ENCODE measurements at regions not wholly inside any gene's neighbourhood (a gene's known extent, or its start where the extent isn't known, plus 50 kb on each side); places are given as distances from the start of the nearest gene placed in this dataset.

DNA sequence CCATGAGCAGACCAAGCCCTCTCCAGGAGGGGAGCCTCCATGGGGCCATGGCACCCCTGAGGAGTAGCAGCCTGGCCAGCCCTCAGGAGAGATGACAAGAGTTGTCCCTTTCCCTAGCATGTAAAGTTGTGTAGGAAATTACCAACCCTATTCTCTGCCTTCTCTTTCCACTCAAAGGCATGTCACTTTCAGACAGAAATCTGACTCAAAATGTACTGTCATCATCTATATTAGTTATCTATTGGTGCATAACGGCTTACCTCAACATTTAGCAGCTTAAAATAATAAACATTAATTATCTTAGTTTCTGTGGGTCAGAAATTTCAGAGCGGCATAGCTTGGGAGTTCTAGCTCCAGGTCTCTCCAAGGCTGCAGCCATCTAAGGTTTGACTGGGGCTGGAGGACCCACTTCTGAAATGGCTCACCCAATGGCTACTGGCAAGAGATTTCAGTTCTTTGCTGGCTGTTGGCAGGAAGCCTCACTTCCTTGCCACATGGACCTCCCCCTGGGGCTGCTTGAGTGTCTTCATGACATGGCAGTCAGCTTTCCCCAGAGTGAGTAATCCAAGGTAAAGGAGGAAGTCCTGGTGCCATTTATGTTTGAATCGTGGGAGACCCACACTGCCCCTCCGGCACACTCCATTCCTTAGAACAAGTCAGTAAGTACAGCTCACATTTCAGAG lies 632.3 kb downstream of the CCDC171 start:
- no peak overlapping the region for H3K4me3 ChIP-seq (replicated peaks in 1 of 2; ENCODE audit: low read depth in 1 of 2, low read length in 2 of 2)
- CTCF ChIA-PET, result no interaction called here
- no peaks in the 10 kb centered on the region for H3K9me2 ChIP-seq (ENCODE audit: insufficient read depth)
- H4K20me1 ChIP-seq (ENCODE audit: insufficient read depth), result no peaks in the 10 kb centered on the region
- no peaks in the 10 kb centered on the region for H3K4me1 ChIP-seq (ENCODE audit: control insufficient read depth in 1 of 2, insufficient read depth in 2 of 2, low read length in 2 of 2)
- ATAC-seq (no peak), DNase-seq (ENCODE audit: low read depth, low spot score) (no peak)
- TF ChIP-seq EZH2 (IDR thresholded peaks at IDR 0.05) (no peak), SRF (IDR thresholded peaks at IDR 0.05; ENCODE audit: low read depth) (no peak)
- TF ChIP-seq, protein P1, sequence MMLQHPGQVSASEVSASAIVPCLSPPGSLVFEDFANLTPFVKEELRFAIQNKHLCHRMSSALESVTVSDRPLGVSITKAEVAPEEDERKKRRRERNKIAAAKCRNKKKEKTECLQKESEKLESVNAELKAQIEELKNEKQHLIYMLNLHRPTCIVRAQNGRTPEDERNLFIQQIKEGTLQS (IDR thresholded peaks at IDR 0.05), result no peak
- H3K27me3 ChIP-seq (ENCODE audit: insufficient read depth, low read length), result no peaks in the 10 kb centered on the region
- H3K27ac ChIP-seq (ENCODE audit: low read depth, low read length), result no peak overlapping the region
- no peaks in the 10 kb centered on the region for H3K9me3 ChIP-seq (ENCODE audit: control insufficient read depth in 1 of 2, insufficient read depth in 1 of 2, low read depth in 1 of 2, low read length in 2 of 2)
- no peak overlapping the region for H3K9ac ChIP-seq (ENCODE audit: low read length)
- intact Hi-C loops (cut with micrococcal nuclease), result no loop called here
- H3K4me2 ChIP-seq (ENCODE audit: low read length), result no peak overlapping the region
- H3K79me2 ChIP-seq (ENCODE audit: insufficient read depth, low read length), result no peaks in the 10 kb centered on the region
- RAD21 ChIA-PET (ENCODE audit: low non-redundant PET in 1 of 2, low total read pairs in 2 of 2, uncharacterized antibody in 2 of 2, unreplicated experiment in 2 of 2), result no interaction called here
- POLR2A ChIA-PET, result no interaction called here
- BruUV-seq (replicated peaks), result no TSS peak
- no peaks in the 10 kb centered on the region for H3K36me3 ChIP-seq (ENCODE audit: control insufficient read depth in 1 of 2, insufficient read depth in 2 of 2, low read length in 2 of 2)
- H2AFZ ChIP-seq (ENCODE audit: low read depth, low read length, poor library complexity, severe bottlenecking), result no peak overlapping the region

DNA sequence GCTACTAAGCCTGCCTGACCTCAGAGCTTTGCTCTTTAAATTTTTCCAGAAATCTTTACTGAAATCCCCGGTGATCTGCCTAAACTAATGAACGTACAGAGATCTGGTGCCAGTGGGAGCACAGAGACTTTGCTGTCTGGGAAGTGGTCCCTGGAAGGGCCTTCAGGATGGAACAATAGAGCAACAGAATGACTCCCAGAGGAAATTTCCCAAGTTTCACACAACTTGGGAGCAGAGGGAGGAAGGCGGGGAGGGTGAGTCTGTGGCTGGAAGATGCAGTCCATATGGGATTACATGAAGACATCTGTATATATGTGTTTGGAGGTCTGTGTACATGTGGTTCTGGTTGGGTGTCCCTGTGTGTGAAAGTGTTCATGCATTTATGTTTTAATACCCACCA lies 638.3 kb downstream of the CCDC171 start:
- no peak overlapping the region for H3K27ac ChIP-seq (ENCODE audit: low read depth, low read length)
- H3K79me2 ChIP-seq (ENCODE audit: insufficient read depth, low read length), result no peaks in the 10 kb centered on the region
- intact Hi-C loops (cut with micrococcal nuclease), result loop anchor here (5.0 to 10.0 kb wide), 2 partner anchors 734 to 1271 kb away; no protein-coding TSS in a partner anchor
- no peak overlapping the region for H3K9ac ChIP-seq (ENCODE audit: low read length)
- H3K4me2 ChIP-seq (ENCODE audit: low read length), result no peak overlapping the region
- ATAC-seq (no peak), DNase-seq (ENCODE audit: low read depth, low spot score) (no peak)
- no peaks in the 10 kb centered on the region for H3K27me3 ChIP-seq (ENCODE audit: insufficient read depth, low read length)
- no peaks in the 10 kb centered on the region for H3K36me3 ChIP-seq (ENCODE audit: control insufficient read depth in 1 of 2, insufficient read depth in 2 of 2, low read length in 2 of 2)
- no TSS peak for BruUV-seq (replicated peaks)
- ChIA-PET POLR2A (no interaction called here), RAD21 (ENCODE audit: low non-redundant PET in 1 of 2, low total read pairs in 2 of 2, uncharacterized antibody in 2 of 2, unreplicated experiment in 2 of 2) (no interaction called here), CTCF (no interaction called here)
- H3K4me1 ChIP-seq (ENCODE audit: control insufficient read depth in 1 of 2, insufficient read depth in 2 of 2, low read length in 2 of 2), result peaks cover 0 to 5% of the 10 kb centered on the region in 2 experiments; a peak in 1 of 4 replicates
- no peak overlapping the region for H3K4me3 ChIP-seq (replicated peaks in 1 of 2; ENCODE audit: low read depth in 1 of 2, low read length in 2 of 2)
- H3K9me3 ChIP-seq (ENCODE audit: control insufficient read depth in 1 of 2, insufficient read depth in 1 of 2, low read depth in 1 of 2, low read length in 2 of 2), result no peaks in the 10 kb centered on the region
- H3K9me2 ChIP-seq (ENCODE audit: insufficient read depth), result no peaks in the 10 kb centered on the region
- TF ChIP-seq, protein P2, sequence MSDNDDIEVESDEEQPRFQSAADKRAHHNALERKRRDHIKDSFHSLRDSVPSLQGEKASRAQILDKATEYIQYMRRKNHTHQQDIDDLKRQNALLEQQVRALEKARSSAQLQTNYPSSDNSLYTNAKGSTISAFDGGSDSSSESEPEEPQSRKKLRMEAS (IDR thresholded peaks at IDR 0.05), result no peak
- no peak for TF ChIP-seq EGR1 (IDR thresholded peaks at IDR 0.05; ENCODE audit: low read depth)
- no peak for TF ChIP-seq SIN3A (IDR thresholded peaks at IDR 0.05; ENCODE audit: low read depth)
- TF ChIP-seq FOSL1 (IDR thresholded peaks at IDR 0.05; ENCODE audit: low read depth), result no peak
- TF ChIP-seq CBX3 (IDR thresholded peaks at IDR 0.05; ENCODE audit: low read depth), result no peak
- TF ChIP-seq, protein P1 (IDR thresholded peaks at IDR 0.05), result no peak
- TF ChIP-seq CEBPB (IDR thresholded peaks at IDR 0.05; ENCODE audit: low read depth), result no peak
- TF ChIP-seq ZNF274 (IDR thresholded peaks at IDR 0.05; ENCODE audit: low read depth, low read length), result no peak
- TF ChIP-seq SP1 (IDR thresholded peaks at IDR 0.05; ENCODE audit: low read depth), result no peak
- no peak for TF ChIP-seq JUND (IDR thresholded peaks at IDR 0.05)
- TF ChIP-seq YY1 (IDR thresholded peaks at IDR 0.05; ENCODE audit: extremely low read depth, insufficient replicate concordance, low read depth, low read length), result no peak
- TF ChIP-seq EZH2 (IDR thresholded peaks at IDR 0.05), result no peak
- no peak for TF ChIP-seq POLR2AphosphoS5 (IDR thresholded peaks at IDR 0.05; ENCODE audit: low read depth, low read length)
- TF ChIP-seq, protein P3, sequence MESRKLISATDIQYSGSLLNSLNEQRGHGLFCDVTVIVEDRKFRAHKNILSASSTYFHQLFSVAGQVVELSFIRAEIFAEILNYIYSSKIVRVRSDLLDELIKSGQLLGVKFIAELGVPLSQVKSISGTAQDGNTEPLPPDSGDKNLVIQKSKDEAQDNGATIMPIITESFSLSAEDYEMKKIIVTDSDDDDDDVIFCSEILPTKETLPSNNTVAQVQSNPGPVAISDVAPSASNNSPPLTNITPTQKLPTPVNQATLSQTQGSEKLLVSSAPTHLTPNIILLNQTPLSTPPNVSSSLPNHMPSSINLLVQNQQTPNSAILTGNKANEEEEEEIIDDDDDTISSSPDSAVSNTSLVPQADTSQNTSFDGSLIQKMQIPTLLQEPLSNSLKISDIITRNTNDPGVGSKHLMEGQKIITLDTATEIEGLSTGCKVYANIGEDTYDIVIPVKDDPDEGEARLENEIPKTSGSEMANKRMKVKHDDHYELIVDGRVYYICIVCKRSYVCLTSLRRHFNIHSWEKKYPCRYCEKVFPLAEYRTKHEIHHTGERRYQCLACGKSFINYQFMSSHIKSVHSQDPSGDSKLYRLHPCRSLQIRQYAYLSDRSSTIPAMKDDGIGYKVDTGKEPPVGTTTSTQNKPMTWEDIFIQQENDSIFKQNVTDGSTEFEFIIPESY (IDR thresholded peaks at IDR 0.05; ENCODE audit: extremely low read depth, insufficient replicate concordance, low read length), result no peak
- no peak for TF ChIP-seq RAD21 (IDR thresholded peaks at IDR 0.05; ENCODE audit: low read depth)
- TF ChIP-seq TCF7L2 (IDR thresholded peaks at IDR 0.05; ENCODE audit: borderline replicate concordance, extremely low read depth, insufficient read depth, insufficient read length), result no peak
- no peak for TF ChIP-seq SRF (IDR thresholded peaks at IDR 0.05; ENCODE audit: low read depth)
- TF ChIP-seq EZH2phosphoT487 (IDR thresholded peaks at IDR 0.05; ENCODE audit: borderline replicate concordance), result no peak
- TF ChIP-seq POLR2A (IDR thresholded peaks at IDR 0.05; ENCODE audit: borderline replicate concordance, extremely low read depth, insufficient read depth, insufficient read length), result no peak
- no peak for TF ChIP-seq ZFX (IDR thresholded peaks at IDR 0.05)
- no peak overlapping the region for H2AFZ ChIP-seq (ENCODE audit: low read depth, low read length, poor library complexity, severe bottlenecking)
- no peaks in the 10 kb centered on the region for H4K20me1 ChIP-seq (ENCODE audit: insufficient read depth)
